ENCODE measurements at regions not wholly inside any gene's neighbourhood (a gene's known extent, or its start where the extent isn't known, plus 50 kb on each side); places are given as distances from the start of the nearest gene placed in this dataset.
"Not testable (repeated sequence)": the region's sequence is repeated elsewhere in the genome, so short reads cannot be mapped to it uniquely, and the experiment has no call there.

DNA sequence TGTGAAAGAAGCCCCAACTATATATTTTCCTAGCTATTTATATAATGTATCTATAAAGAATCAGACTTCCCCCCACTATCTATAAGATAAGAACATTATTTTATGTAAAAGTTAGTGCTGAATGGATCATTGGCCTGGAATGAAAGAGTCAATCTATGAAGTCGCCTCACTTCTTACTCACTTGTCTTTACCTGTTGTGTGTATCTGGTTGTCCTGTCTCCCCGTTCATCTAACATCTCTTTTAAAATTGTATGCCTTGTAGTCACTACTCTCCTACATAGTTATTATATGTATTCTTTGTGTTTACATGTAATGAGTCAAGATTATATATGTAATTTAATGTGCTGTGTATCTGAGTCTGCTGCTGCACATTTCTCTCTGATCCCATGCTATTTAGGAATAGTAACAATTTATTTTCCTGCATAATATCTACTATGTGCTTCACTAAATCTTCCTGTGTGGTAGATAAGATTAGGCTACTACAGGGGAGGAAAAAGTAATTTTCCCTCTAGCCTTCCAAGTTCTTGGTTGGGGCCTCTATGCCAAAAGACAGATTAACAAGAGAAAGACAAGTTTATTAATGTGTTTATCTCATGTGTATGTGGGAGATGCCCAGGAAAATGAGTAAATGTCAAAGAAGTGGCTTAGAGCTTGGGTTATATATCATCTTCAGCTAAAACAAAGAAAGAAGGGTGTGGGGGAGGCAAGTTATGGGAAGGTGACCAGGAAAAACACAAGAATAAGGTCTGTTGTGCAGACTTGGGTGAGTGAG, 77.6 kb upstream of the FRMPD4 start:
- Mint-ChIP-seq H3K27me3 (ENCODE audit: low read depth) (peaks cover 4% of the 10 kb centered on the region), H3K27ac (no peak overlapping the region), H3K4me3 (no peak overlapping the region), H3K4me1 (no peaks in the 10 kb centered on the region), H3K36me3 (ENCODE audit: low read depth) (no peaks in the 10 kb centered on the region), H3K9me3 (no peaks in the 10 kb centered on the region)
- TF ChIP-seq, protein P1, sequence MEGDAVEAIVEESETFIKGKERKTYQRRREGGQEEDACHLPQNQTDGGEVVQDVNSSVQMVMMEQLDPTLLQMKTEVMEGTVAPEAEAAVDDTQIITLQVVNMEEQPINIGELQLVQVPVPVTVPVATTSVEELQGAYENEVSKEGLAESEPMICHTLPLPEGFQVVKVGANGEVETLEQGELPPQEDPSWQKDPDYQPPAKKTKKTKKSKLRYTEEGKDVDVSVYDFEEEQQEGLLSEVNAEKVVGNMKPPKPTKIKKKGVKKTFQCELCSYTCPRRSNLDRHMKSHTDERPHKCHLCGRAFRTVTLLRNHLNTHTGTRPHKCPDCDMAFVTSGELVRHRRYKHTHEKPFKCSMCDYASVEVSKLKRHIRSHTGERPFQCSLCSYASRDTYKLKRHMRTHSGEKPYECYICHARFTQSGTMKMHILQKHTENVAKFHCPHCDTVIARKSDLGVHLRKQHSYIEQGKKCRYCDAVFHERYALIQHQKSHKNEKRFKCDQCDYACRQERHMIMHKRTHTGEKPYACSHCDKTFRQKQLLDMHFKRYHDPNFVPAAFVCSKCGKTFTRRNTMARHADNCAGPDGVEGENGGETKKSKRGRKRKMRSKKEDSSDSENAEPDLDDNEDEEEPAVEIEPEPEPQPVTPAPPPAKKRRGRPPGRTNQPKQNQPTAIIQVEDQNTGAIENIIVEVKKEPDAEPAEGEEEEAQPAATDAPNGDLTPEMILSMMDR (IDR thresholded peaks at IDR 0.05; ENCODE audit: unreplicated experiment in 3 of 3): no peak

DNA sequence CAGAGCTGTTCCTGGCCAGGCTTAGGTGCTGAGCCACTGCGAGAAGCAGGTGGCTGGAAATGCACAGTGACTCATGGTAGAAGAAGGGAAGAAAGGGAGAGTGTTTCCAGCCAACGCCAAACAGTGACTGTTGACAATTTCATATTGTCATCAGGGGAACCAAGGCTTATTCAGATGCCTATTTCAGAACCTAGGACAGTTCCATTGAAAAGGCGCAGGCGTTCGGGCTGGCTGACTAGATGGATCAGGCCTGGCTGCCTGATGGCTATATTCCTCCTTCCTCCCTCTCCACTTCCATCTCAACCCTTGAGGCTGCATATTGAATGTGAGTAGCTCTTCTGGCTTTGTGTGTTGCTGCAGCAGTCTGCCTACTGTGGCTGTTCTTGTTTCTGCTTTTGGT, 73.0 kb upstream of the FRMPD4 start:
- Mint-ChIP-seq H3K4me1 (no peaks in the 10 kb centered on the region), H3K9me3 (no peaks in the 10 kb centered on the region)

DNA sequence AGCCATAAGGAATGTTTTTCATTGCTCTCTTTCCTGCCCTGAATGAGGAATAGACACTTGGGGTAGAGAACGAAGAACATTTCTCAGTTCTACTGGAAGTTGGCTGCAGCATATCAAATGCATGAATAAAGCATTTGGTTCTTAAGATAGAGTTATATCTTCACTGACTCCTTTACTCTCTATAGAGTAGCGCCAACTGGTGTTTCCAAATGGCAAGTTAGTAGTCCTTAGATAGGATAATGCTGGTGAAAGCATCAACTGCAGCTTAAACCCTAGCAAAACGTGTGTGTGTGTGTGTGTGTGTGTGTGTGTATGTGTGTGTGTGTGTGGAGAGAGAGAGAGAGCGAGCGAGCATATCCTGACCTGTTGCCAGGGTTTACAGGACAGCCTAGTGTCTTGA, 62.2 kb upstream of the FRMPD4 start:
- Mint-ChIP-seq H3K4me3 (no peak overlapping the region), H3K27ac (no peak overlapping the region), H3K9me3 (peaks cover 3% of the 10 kb centered on the region), H3K36me3 (ENCODE audit: low read depth) (no peaks in the 10 kb centered on the region), H3K27me3 (ENCODE audit: low read depth) (peaks cover 10% of the 10 kb centered on the region), H3K4me1 (no peaks in the 10 kb centered on the region)
- TF ChIP-seq, protein P1 (IDR thresholded peaks at IDR 0.05; ENCODE audit: unreplicated experiment in 3 of 3): no peak

More for the DNA sequence above, 73.0 kb upstream of the FRMPD4 start:
- Mint-ChIP-seq H3K4me3 (no peak overlapping the region), H3K36me3 (ENCODE audit: low read depth) (no peaks in the 10 kb centered on the region), H3K27me3 (ENCODE audit: low read depth) (peaks cover 4% of the 10 kb centered on the region), H3K27ac (no peak overlapping the region)
- TF ChIP-seq, protein P1 (IDR thresholded peaks at IDR 0.05; ENCODE audit: unreplicated experiment in 3 of 3): no peak

DNA sequence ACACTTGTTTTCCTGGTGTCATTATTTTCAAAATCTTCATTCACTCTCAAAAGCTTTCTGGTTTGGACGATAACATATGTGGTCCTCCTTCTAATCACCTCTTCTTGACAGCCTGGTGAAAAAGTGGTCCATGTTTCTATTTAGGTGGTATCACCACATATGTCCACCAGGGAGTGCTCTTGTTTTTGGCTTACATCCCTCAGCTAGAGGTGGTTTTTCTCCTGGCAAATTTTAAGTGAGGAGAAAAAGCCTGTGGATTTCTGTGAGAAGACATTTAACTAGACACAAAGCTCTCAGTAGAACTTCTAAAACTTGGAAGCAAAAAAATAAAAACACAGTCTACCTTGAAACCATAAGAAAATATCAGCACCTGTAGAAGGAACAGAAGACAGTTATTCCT, 58.0 kb upstream of the FRMPD4 start:
- Mint-ChIP-seq H3K9me3 (peaks cover 12% of the 10 kb centered on the region), H3K36me3 (ENCODE audit: low read depth) (no peaks in the 10 kb centered on the region), H3K4me1 (no peaks in the 10 kb centered on the region), H3K4me3 (no peak overlapping the region), H3K27me3 (ENCODE audit: low read depth) (peaks cover 10% of the 10 kb centered on the region), H3K27ac (no peak overlapping the region)
- TF ChIP-seq, protein P1 (IDR thresholded peaks at IDR 0.05; ENCODE audit: unreplicated experiment in 3 of 3): peak; percentile 25 to 56 (median 44)

DNA sequence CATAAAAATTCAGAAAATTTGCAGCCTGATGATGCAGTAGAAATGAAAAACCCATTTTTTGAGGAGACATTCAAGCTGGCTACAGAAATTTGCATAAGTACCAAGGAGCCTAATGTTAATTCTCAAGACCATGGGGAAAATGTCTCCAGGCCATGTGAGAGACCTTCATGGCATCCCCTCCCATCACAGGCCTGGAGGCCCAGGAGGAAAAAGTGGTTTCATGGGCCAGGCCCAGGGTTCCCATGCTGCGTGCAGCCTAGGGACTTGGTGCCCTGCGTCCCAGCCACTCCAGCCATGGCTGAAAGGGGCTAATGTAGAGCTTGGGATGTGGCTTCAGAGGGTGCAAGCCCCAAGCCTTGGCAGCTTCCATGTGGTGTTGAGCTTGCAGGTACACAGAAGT, 55.3 kb upstream of the FRMPD4 start:
- H3K36me3 Mint-ChIP-seq (ENCODE audit: low read depth); H3K4me3 Mint-ChIP-seq; H3K4me1 Mint-ChIP-seq; H3K9me3 Mint-ChIP-seq; H3K27me3 Mint-ChIP-seq (ENCODE audit: low read depth); H3K27ac Mint-ChIP-seq: not testable (repeated sequence)

Data from nephron (organoid).